Fibroblast of gingiva (primary cell): ENCODE measurements at regions not wholly inside any gene's neighbourhood (a gene's known extent, or its start where the extent isn't known, plus 50 kb on each side); places are given as distances from the start of the nearest gene placed in this dataset.
"Not testable (repeated sequence)": the region's sequence is repeated elsewhere in the genome, so short reads cannot be mapped to it uniquely, and the experiment has no call there.

Source experiments
- DNase-seq: peaks from one replicate; pipeline ENCODE4 v3.0.0-alpha.2; 2011; ENCODE audit warnings: low read depth

DNA sequence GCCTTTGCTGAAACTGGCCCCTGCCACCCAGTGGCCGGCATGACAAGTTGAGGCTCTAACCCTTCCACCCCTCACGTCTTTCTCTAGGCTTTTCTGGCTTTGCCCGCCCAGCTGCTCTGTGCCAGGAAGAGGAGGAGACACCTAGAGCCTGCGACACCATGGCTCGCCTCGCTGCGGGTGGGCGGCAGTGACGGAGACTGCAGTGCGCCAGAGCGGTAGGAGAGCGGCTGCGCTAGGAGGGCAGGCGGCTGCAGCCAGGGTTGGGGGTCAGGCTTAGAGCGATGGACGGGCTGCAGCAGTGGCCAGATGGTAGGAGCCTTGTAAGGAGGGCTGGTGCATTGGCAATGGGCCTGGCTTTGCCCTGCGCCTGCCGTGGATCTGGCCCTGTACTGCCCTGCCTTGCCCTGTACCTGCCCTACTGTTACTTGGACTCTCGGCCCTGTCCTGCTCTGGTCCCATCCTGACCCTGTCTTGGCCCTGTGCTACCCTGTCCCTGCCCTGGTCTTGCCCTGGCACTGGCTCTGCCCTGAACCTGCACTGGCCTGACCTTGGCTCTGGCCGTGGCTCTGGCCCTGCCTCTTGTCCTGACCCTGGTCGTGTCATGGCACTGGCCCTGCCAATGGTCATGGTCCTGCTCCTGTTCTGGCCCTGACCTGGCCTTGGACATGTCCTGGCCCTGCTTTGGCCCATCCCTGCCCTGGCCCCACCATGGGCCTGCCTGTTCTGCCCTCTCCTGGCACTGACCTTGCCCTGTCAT lies 330.7 kb upstream of the PLGLB1 start:
- not testable (repeated sequence) for DNase-seq

- not testable (repeated sequence) for DNase-seq
These were observed 331.8 kb upstream of the PLGLB1 start for GRCh38 chr2:87353408-87353807.

- not testable (repeated sequence) for DNase-seq
These were observed 332.5 kb upstream of the PLGLB1 start for GRCh38 chr2:87354102-87354501.

DNA sequence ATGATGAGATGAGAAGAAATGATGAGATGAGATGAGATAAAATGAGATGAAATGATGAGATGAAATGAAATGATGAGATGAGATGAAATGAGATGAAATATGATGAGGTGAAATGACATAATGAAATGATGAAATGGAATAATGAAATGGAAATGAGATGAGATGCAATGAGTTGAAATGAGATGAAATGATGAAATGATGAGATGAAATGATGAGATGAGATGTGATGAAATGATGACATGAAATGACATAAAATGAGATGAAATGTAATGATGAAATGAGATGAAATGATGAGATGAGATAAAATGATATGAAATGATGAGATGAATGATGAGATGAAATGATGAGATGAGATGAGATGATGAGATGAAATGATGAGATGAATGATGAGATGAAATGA lies 338.6 kb upstream of the PLGLB1 start:
- DNase-seq, result not testable (repeated sequence)

DNA sequence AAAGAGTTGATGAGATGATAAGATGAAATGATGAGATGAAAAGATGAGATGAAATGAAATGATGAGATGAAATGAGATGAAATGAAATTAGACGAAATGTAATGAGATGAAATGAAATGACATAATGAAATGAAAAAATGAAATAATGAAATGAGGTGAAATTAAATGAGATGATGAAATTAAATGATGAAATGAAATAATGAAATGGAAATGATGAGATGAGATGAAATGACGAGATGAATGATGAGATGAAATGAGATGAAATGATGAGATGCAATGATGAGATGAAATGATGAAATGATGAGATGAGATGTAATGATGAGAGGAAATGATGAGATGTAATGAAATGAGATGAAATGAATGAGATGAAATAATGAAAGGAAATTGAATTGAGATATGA lies 339.3 kb upstream of the PLGLB1 start:
- not testable (repeated sequence) for DNase-seq

GRCh38 chr2:87361805-87362204 lies 340.2 kb upstream of the PLGLB1 start:
- not testable (repeated sequence) for DNase-seq

- not testable (repeated sequence) for DNase-seq
These were observed 342.7 kb upstream of the PLGLB1 start for GRCh38 chr2:87364379-87364778.

DNA sequence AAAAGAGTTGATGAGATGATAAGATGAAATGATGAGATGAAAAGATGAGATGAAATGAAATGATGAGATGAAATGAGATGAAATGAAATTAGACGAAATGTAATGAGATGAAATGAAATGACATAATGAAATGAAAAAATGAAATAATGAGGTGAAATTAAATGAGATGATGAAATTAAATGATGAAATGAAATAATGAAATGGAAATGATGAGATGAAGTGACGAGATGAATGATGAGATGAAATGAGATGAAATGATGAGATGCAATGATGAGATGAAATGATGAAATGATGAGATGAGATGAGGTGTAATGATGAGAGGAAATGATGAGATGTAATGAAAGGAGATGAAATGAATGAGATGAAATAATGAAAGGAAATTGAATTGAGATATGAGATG lies 343.4 kb upstream of the PLGLB1 start:
- not testable (repeated sequence) for DNase-seq

GRCh38 chr2:87386063-87386560 lies 361.8 kb upstream of the PLGLB2 start:
- DNase-seq, result not testable (repeated sequence)

GRCh38 chr2:87395784-87396183 lies 352.1 kb upstream of the PLGLB2 start:
- DNase-seq, result not testable (repeated sequence)

- DNase-seq, result not testable (repeated sequence)
These were observed 351.2 kb upstream of the PLGLB2 start for GRCh38 chr2:87396551-87397265.

DNA sequence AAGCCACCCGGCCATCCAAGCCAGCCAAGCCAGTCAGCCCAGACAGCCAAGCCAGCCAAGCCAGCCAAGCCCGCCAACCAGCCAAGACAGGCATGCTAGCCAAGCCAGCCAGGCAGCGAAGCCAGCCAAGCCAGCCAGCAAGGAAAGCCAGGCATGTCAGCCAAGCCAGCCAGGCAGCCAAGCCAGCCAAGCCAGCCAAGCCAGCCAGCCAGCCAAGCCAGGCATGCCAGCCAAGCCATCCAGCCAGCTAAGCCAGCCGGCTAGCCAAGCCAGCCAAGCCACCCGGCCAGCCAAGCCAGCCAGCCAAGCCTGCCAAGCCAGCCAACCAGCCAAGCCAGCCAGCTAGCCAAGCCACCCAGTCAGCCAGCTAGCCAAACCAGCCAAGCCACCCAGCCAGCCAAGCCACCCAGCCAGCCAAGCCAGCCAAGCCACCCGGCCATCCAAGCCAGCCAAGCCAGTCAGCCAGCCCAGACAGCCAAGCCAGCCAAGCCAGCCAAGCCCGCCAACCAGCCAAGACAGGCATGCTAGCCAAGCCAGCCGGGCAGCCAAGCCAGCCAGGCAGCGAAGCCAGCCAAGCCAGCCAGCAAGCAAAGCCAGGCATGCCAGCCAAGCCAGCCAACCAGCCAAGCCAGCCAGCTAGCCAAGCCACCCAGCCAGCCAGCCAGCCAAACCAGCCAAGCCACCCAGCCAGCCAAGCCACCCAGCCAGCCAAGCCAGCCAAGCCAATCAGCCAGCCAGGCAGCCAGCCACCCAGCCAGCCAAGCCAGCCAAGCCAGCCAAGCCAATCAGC lies 350.4 kb upstream of the PLGLB2 start:
- not testable (repeated sequence) for DNase-seq

GRCh38 chr2:87398567-87399305 lies 349.2 kb upstream of the PLGLB2 start:
- not testable (repeated sequence) for DNase-seq

DNA sequence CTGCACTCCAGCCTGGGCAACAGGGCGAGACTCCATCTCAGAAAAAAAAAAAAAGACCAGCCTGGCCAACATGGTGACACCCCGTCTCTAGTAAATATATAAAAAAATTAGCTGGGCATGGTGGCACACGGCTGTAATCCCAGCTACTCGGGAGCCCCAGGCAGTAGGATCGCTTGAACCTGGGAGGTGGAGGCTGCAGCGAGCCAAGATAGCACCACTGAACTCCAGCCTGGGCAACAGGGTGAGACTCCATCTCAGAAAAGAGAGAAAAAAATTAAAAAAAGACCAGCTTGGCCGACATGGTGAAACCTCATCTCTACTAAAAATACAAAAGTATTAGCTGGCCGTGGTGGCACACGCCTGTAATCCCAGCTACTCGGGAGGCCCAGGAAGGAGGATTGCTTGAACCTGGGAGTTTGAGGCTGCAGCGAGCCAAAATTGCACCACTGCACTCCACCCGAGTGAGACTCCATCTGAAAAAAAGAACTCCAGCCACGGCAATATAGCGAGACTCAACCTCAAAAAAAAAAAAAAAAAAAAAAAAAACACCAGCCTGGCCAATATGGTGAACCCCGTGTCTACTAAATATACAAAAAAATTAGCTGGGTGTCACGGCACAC lies 346.1 kb upstream of the PLGLB2 start:
- DNase-seq, result no peak

DNA sequence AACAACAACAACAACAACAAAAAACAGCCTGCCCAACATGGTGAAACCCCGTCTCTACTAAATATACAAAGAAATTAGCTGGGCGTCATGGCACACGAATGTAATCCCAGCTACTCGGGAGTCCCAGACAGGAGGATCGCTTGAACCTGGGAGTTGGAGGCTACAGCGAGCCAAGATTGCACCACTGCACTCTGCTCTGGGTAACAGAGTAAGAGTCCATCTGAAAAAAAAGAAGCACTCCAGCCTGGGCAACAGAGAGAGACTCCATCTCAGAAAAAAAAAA lies 344.1 kb upstream of the PLGLB2 start:
- DNase-seq, result no peak

DNA sequence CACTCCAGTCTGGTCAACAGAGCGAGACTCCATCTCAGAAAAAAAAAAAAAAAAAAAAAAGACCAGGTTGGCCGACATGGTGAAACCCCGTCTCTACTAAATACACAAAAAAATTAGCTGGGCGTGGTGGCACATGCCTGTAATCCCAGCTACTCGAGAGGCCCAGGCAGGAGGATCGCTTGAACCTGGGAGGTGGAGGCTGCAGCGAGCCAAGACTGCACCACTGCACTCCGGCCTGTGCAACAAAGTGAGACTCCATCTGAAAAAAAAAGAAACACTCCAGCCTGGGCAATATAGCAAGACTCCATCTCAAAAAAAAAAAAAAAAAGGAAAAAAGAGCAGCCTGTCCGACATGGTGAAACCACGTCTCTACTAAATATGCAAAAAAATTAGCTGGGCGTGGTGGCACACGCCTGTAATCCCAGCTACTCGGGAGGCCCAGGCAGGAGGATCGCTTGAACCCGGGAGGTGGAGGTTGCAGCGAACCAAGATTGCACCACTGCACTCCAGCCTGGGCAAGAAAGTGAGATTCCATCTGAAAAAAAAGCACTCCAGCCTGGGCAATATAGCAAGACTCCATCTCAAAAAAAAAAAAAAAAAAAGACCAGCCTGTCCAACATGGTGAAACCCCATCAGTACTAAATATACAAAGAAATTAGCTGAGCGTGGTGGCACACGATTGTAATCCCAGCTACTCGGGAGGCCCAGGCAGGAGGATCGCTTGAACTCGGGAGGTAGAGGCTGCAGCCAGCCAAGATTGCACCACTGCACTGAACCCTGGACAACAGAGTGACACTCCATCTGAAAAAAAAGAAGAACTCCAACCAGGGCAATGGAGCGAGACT lies 343.3 kb upstream of the PLGLB2 start:
- not testable (repeated sequence) for DNase-seq

GRCh38 chr2:87405531-87406216 lies 342.2 kb upstream of the PLGLB2 start:
- DNase-seq, result not testable (repeated sequence)

DNA sequence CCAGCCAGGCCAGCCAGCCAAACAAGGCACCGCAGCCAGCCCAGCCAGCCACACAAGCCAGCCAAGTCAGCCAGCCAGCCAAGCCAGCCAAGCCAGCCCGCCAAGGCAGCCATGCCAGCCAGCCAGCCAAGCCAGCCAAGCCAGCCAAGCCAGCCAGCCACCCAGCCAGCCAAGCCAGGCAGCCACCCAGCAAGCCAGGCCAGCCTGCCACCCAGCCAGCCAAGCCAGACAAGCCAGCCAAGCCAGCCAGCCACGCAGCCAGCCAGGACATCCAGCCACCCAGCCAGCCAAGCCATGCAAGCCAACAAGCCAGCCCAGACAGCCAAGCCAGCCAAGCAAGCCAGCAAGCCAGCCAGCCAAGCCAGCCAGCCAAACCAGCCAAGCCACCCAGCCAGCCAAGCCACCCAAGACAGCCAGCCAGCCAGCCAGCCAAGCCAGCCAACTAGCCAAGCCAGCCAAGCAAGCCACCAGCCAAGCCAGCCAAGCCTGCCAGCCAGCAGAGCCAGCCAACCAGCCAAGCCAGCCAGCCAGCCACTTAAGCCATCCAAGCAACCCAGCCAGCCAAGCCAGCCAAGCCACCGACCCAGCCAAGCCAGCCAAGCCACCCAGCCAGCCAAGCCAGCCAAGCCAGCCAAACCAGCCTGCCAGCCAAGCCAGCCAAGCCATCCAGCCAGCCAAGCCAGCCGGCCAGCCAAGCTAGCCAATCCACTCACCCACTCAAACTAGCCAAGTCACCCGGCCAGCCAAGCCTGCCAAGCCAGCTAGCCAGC lies 341.3 kb upstream of the PLGLB2 start:
- DNase-seq, result not testable (repeated sequence)

GRCh38 chr2:87409601-87410000 lies 338.3 kb upstream of the PLGLB2 start:
- not testable (repeated sequence) for DNase-seq
